ENCODE measurements at regions not wholly inside any gene's neighbourhood (a gene's known extent, or its start where the extent isn't known, plus 50 kb on each side); places are given as distances from the start of the nearest gene placed in this dataset.

DNA sequence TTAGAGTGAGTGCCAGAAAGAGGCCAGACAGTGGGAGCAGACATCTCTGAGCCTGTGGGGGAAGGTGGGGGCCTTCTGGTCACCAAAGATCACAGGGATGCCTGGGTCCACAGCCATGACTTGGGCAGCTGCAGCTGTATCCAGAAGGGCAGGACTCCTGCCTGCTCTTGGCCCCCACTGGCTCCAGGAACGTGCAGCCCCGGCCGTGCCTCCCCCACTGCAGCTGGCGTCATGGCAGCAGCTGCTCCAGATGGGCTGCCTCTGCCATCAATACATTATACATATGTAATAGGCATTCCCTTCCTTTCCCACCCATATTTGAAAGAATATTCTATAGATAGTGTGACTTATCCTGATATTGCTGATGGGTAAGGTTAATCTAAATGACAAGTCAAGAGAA lies 195.5 kb upstream of the SNX19 start:
- Histone ChIP-seq H3K4me1 (no peaks in the 10 kb centered on the region), H3K27me3 (no peaks in the 10 kb centered on the region), H3K9me3 (peaks cover 0 to 13% (median 0%) of the 10 kb centered on the region in 4 donors), H3K36me3 (no peaks in the 10 kb centered on the region), H3K27ac (no peak overlapping the region), H3K4me3 (no peak overlapping the region)
- no peak for DNase-seq (ENCODE audit: low spot score in 2 of 2)
- WGBS, 2 donors = 91 to 94% methylated on average over 4 of the region's 4 CpGs
- TF ChIP-seq POLR2A (IDR thresholded peaks at IDR 0.05) (no peak), EP300 (IDR thresholded peaks at IDR 0.05) (no peak)
- TF ChIP-seq, protein P1, sequence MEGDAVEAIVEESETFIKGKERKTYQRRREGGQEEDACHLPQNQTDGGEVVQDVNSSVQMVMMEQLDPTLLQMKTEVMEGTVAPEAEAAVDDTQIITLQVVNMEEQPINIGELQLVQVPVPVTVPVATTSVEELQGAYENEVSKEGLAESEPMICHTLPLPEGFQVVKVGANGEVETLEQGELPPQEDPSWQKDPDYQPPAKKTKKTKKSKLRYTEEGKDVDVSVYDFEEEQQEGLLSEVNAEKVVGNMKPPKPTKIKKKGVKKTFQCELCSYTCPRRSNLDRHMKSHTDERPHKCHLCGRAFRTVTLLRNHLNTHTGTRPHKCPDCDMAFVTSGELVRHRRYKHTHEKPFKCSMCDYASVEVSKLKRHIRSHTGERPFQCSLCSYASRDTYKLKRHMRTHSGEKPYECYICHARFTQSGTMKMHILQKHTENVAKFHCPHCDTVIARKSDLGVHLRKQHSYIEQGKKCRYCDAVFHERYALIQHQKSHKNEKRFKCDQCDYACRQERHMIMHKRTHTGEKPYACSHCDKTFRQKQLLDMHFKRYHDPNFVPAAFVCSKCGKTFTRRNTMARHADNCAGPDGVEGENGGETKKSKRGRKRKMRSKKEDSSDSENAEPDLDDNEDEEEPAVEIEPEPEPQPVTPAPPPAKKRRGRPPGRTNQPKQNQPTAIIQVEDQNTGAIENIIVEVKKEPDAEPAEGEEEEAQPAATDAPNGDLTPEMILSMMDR (IDR thresholded peaks at IDR 0.05) = no peak

DNA sequence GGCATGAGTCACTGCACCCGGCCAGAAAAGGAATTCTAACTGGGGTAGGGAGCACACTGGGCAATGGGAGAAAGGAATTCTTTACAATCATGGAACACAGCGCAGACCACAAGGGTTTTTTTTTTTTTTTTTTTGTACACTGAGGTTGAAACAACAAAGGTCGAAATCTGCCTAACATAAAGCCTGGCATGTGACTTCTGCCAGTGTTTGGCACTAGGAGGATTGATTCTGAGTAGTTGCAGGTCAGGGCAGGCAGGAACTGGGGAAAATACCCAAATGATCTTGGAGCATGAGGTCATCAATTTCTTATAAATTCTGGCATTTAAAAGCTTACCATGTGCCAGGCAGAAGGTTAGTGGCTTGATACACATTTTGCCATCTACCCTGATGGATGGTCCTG lies 202.0 kb upstream of the SNX19 start:
- no peaks in the 10 kb centered on the region for H3K9me3 ChIP-seq
- H3K36me3 ChIP-seq = no peaks in the 10 kb centered on the region
- DNase-seq (ENCODE audit: low spot score in 2 of 2) = no peak
- no peaks in the 10 kb centered on the region for H3K4me1 ChIP-seq
- no peak overlapping the region for H3K27ac ChIP-seq
- WGBS, 2 donors = 35 to 53% methylated on average over 3 of the region's 3 CpGs
- TF ChIP-seq POLR2A (IDR thresholded peaks at IDR 0.05) (no peak), EP300 (IDR thresholded peaks at IDR 0.05) (no peak)
- TF ChIP-seq, protein P1 (IDR thresholded peaks at IDR 0.05) = no peak
- no peak overlapping the region for H3K4me3 ChIP-seq
- no peaks in the 10 kb centered on the region for H3K27me3 ChIP-seq

DNA sequence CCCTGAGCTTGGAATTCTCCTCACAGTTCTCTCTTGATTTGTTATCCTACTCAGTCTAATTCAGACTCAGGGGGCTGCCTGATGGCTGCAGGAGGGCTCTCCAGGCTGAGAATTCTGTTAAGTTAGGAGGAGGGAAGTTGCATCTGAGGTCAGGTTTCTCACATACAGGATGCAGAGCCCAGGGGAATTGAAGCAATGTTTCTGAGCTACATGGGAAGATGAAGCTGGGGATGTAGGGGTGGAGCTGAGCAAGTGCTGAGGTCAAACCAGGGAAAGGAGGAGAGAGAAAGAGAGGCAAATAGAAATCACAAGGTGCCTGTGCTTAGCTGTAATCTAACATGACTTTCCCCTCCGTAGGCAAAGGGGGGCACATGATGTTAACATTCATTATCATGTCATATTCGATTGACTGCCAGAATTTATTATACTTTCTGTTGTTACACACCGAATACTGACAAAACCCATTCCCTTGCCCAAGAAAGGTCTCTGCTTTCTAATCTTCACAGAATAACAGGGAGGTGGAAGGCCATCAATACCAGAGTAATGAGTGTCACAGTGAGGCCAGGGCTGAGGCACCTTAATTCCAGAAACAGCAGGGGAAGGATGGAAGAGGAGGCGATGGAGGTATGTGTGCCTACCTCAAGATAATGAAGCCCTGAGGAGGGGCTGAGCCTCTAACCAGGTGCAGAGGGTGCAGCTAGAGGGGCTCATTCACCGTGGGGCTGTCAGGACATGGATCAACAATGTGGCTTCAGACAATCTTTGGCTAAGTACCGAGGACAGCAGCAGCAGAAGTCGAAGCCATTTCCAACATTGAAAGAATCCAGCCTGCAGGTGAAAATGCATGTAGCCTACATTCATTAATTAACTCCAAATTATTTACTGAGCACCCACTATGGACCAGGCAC lies 205.4 kb upstream of the SNX19 start:
- Histone ChIP-seq H3K4me1 (no peaks in the 10 kb centered on the region), H3K36me3 (no peaks in the 10 kb centered on the region), H3K27me3 (no peaks in the 10 kb centered on the region), H3K9me3 (peaks cover 0 to 10% (median 0%) of the 10 kb centered on the region in 4 donors), H3K27ac (no peak overlapping the region), H3K4me3 (no peak overlapping the region)
- TF ChIP-seq EP300 (IDR thresholded peaks at IDR 0.05) = no peak
- TF ChIP-seq, protein P1 (IDR thresholded peaks at IDR 0.05) = no peak
- TF ChIP-seq POLR2A (IDR thresholded peaks at IDR 0.05) = no peak
- no peak for DNase-seq (ENCODE audit: low spot score in 2 of 2)
- 67 to 75% methylated on average over 7 of the region's 7 CpGs for WGBS, 2 donors

DNA sequence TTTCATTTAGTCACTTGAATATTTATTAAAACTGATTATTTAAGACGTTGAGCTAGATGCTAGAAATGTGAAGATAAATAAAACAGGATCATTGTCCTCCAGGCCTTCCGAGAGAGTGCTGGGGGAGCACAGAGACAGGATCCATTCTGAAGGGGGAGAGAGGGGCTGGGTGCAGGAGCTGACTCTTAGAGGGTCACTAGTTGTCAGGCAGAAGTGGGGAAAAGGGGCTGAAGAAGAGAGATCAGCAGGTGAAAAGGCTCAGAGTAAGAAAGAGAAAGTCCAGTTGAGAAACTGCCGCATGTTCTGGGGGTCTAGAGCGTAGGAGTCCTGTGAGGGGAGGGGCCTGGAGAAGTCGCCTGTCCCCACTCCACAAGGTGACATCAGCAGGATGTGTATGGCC lies 206.2 kb upstream of the SNX19 start:
- Histone ChIP-seq H3K4me3 (no peak overlapping the region), H3K4me1 (no peaks in the 10 kb centered on the region), H3K27ac (no peak overlapping the region), H3K27me3 (no peaks in the 10 kb centered on the region), H3K36me3 (no peaks in the 10 kb centered on the region), H3K9me3 (peaks cover 0 to 18% (median 1%) of the 10 kb centered on the region in 4 donors)
- WGBS, 2 donors = 74 to 75% methylated on average over 5 of the region's 5 CpGs
- TF ChIP-seq EP300 (IDR thresholded peaks at IDR 0.05) (no peak), POLR2A (IDR thresholded peaks at IDR 0.05) (no peak)
- TF ChIP-seq, protein P1 (IDR thresholded peaks at IDR 0.05) = no peak
- no peak for DNase-seq (ENCODE audit: low spot score in 2 of 2)

DNA sequence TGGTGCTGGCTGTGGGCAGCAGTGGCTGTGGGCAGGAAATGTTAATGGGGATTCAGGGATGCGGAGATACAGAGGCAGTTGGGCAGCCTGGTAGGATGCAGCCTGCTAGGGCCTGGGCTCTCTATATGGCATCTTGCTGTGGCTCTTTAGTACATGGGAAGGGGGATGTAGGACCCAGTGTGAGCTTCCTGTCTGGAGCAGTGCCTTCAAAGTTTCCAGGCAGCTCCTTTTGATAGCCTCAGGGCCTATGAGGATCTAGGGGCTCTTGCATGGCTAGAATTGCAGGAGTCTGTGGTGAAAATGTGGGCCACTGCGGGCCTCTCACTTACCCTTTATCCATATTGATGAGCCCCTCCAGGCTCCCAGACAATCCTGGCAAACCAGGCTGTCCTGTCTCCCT lies 213.2 kb upstream of the SNX19 start:
- H3K4me1 ChIP-seq = no peaks in the 10 kb centered on the region
- no peak for TF ChIP-seq EP300 (IDR thresholded peaks at IDR 0.05)
- TF ChIP-seq POLR2A (IDR thresholded peaks at IDR 0.05) = no peak
- TF ChIP-seq, protein P1 (IDR thresholded peaks at IDR 0.05) = no peak
- H3K27me3 ChIP-seq = no peaks in the 10 kb centered on the region
- no peak overlapping the region for H3K4me3 ChIP-seq
- peaks cover 0 to 38% (median 1%) of the 10 kb centered on the region in 4 donors for H3K9me3 ChIP-seq
- no peak for DNase-seq (ENCODE audit: low spot score in 2 of 2)
- 68 to 84% methylated on average over 2 of the region's 2 CpGs for WGBS, 2 donors
- no peak overlapping the region for H3K27ac ChIP-seq
- H3K36me3 ChIP-seq = no peaks in the 10 kb centered on the region
